T-helper 1 cell treated with Interleukin-12 subunit alpha and Interleukin-12 subunit beta and Interleukin-4 antibody, amounts not matched to agents 30 μg/mL and 1 μg/mL, for 36 hours (primary cell): ENCODE measurements at regions not wholly inside any gene's neighbourhood (a gene's known extent, or its start where the extent isn't known, plus 50 kb on each side); places are given as distances from the start of the nearest gene placed in this dataset.

Experiments
- H3K27ac Mint-ChIP-seq: one replicate; pipeline ENCODE4 v1.8.0; 2021; ENCODE audit warnings: mild to moderate bottlenecking, mixed read lengths
- H3K27me3 Mint-ChIP-seq: one replicate; pipeline ENCODE4 v1.8.0; 2021; ENCODE audit warnings: low read depth, mixed read lengths
- H3K36me3 Mint-ChIP-seq: one replicate; pipeline ENCODE4 v1.8.0; 2021; ENCODE audit warnings: low read depth, mixed read lengths
- H3K4me1 Mint-ChIP-seq: one replicate; pipeline ENCODE4 v1.8.0; 2021; ENCODE audit warnings: low read depth, mixed read lengths
- H3K4me3 Mint-ChIP-seq: one replicate; pipeline ENCODE4 v1.8.0; 2021; ENCODE audit warnings: mild to moderate bottlenecking, moderate library complexity, mixed read lengths
- H3K9me3 Mint-ChIP-seq: one replicate; pipeline ENCODE4 v1.8.0; 2021; ENCODE audit warnings: mixed read lengths

DNA sequence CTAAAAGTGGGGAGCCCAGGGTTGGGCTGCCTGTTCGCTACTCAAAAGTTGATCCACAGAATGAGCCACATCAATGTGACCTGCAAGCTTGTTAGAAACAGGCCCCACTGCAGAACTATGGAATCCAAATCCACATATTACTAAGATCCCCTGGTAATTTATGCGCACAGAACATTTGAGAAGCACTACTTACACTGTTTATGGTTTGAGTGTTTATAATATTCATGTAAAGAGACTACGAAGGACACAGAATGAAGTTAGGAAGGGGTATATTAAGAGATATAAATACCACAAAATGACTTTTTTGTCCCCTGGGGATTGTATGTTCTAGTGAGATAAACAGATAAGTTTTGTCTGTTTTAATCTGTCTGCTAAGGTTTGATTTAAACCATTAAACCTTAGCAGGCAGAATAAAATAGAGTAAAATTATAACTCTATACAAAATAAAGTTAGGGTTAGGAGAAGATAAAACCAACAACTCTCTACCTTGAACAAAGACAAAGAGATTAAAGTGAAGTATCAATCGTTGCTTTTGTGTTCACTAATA is 666.9 kb upstream of the SOX9 start:
- Mint-ChIP-seq H3K27me3 (no peaks in the 10 kb centered on the region), H3K9me3 (peaks cover 6% of the 10 kb centered on the region), H3K4me3 (no peak overlapping the region), H3K4me1 (no peaks in the 10 kb centered on the region), H3K27ac (no peak overlapping the region), H3K36me3 (no peaks in the 10 kb centered on the region)

DNA sequence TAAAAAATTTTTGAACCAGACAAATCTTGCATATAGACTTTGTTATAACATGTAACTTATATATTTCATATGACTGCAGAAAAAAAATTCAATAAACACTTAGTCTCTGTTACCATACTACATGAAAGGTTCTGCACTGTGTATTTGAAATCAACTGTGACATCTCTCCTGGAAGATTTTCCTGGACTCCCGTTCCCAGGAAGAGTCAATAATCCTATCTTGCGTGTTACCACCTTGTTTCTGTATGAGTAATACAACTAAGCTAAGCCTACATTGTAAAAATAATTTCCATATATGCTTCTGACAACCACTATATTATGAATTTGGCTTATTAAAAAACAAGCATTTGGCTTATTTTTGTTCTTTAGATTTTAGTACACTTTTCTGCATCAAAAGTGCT is 665.6 kb upstream of the SOX9 start:
- H3K4me1 Mint-ChIP-seq = no peaks in the 10 kb centered on the region
- H3K27ac Mint-ChIP-seq = no peak overlapping the region
- H3K36me3 Mint-ChIP-seq = no peaks in the 10 kb centered on the region
- H3K27me3 Mint-ChIP-seq = no peaks in the 10 kb centered on the region
- H3K9me3 Mint-ChIP-seq = peaks cover 3% of the 10 kb centered on the region
- H3K4me3 Mint-ChIP-seq = no peak overlapping the region

- Mint-ChIP-seq H3K27ac (no peak overlapping the region), H3K27me3 (no peaks in the 10 kb centered on the region), H3K9me3 (peaks cover 13% of the 10 kb centered on the region), H3K4me3 (no peak overlapping the region), H3K36me3 (no peaks in the 10 kb centered on the region), H3K4me1 (no peaks in the 10 kb centered on the region)
Observed at GRCh38 chr17:71458322-71458721, 662.5 kb upstream of the SOX9 start.

GRCh38 chr17:71460943-71461342 is 659.9 kb upstream of the SOX9 start:
- Mint-ChIP-seq H3K27ac (no peak overlapping the region), H3K9me3 (peaks cover 13% of the 10 kb centered on the region), H3K4me3 (no peak overlapping the region), H3K4me1 (no peaks in the 10 kb centered on the region), H3K27me3 (no peaks in the 10 kb centered on the region), H3K36me3 (no peaks in the 10 kb centered on the region)

DNA sequence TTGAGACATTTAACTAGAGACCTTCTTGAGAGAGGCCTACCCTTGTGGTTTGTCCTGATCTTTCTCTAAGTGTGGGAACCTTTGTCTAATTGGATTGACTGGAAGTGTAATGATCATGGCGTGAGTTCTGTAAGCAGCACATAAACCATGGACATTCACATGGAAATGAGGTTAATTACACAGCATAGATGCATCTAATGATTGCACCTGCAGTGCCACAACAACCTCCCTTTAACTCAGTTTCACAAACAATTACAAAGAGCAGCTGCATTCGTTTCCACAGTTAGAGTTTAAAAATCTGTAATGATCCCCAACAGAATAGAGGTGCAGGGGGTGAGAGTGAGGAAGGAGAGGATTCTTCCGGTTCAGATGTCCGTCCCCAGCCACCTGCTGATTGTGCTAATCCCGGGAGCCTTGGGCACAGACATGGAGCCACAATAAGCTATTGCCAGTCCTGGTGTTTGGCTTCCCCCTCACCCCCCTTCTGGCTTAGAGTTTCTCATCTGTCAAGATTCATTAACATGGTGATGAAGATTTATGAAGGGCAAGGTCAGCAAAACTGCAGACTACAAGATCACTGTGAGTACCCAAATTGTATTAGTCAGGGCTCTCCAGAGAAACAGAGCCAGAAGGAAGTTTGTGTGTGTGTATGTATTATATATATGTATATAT is 659.2 kb upstream of the SOX9 start:
- Mint-ChIP-seq H3K4me3 (no peak overlapping the region), H3K27me3 (no peaks in the 10 kb centered on the region), H3K36me3 (no peaks in the 10 kb centered on the region), H3K9me3 (peaks cover 14% of the 10 kb centered on the region), H3K4me1 (no peaks in the 10 kb centered on the region), H3K27ac (no peak overlapping the region)

DNA sequence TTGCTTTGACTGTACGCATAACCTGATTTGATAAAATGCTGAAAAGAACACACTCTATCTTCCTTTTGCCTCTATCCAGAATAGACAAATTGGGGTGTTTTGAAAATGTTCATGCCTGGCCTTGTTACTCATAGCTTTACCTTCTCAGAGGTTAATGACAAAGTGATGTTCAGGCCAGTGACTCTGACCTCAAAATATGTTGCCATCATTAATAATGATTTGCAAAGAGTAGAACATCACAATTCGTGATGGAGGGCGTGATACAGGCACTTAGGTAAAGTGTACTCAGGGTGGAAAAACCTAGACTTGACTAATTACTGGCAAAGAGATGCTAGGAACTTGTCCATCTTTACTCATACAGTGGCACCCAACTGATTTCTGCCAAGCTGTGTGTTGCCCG is 656.6 kb upstream of the SOX9 start:
- no peak overlapping the region for H3K4me3 Mint-ChIP-seq
- H3K27ac Mint-ChIP-seq = no peak overlapping the region
- H3K9me3 Mint-ChIP-seq = peaks cover 13% of the 10 kb centered on the region
- H3K36me3 Mint-ChIP-seq = no peaks in the 10 kb centered on the region
- H3K27me3 Mint-ChIP-seq = no peaks in the 10 kb centered on the region
- no peaks in the 10 kb centered on the region for H3K4me1 Mint-ChIP-seq

- H3K27me3 Mint-ChIP-seq = no peaks in the 10 kb centered on the region
- no peaks in the 10 kb centered on the region for H3K4me1 Mint-ChIP-seq
- H3K27ac Mint-ChIP-seq = no peak overlapping the region
- H3K36me3 Mint-ChIP-seq = no peaks in the 10 kb centered on the region
- H3K9me3 Mint-ChIP-seq = peaks cover 13% of the 10 kb centered on the region
- no peak overlapping the region for H3K4me3 Mint-ChIP-seq
Observed at GRCh38 chr17:71464751-71465150, 656.1 kb upstream of the SOX9 start.

- Mint-ChIP-seq H3K27me3 (no peaks in the 10 kb centered on the region), H3K4me3 (no peak overlapping the region), H3K36me3 (no peaks in the 10 kb centered on the region), H3K9me3 (peaks cover 5% of the 10 kb centered on the region), H3K27ac (no peak overlapping the region), H3K4me1 (no peaks in the 10 kb centered on the region)
Observed at GRCh38 chr17:71467719-71468118, 653.1 kb upstream of the SOX9 start.

DNA sequence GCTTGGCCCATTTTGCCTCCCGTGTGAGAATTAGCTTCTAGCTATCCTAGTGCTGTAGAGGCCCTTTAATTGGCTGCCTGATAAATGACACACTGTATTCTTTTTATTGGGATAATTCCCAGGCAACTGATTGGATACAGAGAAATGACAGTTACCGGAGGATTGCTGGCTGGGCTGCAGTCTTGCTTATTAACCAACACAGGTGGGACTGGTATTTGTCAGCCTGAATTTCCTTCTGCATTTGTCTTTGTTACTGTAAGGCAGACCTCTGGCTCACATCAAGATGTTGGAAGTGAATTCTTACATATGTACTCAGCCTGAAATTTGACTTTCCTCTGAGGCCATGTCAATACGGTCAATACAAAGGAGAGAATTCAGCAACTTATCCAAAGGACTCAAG is 650.8 kb upstream of the SOX9 start:
- Mint-ChIP-seq H3K27me3 (no peaks in the 10 kb centered on the region), H3K9me3 (peaks cover 3% of the 10 kb centered on the region)

DNA sequence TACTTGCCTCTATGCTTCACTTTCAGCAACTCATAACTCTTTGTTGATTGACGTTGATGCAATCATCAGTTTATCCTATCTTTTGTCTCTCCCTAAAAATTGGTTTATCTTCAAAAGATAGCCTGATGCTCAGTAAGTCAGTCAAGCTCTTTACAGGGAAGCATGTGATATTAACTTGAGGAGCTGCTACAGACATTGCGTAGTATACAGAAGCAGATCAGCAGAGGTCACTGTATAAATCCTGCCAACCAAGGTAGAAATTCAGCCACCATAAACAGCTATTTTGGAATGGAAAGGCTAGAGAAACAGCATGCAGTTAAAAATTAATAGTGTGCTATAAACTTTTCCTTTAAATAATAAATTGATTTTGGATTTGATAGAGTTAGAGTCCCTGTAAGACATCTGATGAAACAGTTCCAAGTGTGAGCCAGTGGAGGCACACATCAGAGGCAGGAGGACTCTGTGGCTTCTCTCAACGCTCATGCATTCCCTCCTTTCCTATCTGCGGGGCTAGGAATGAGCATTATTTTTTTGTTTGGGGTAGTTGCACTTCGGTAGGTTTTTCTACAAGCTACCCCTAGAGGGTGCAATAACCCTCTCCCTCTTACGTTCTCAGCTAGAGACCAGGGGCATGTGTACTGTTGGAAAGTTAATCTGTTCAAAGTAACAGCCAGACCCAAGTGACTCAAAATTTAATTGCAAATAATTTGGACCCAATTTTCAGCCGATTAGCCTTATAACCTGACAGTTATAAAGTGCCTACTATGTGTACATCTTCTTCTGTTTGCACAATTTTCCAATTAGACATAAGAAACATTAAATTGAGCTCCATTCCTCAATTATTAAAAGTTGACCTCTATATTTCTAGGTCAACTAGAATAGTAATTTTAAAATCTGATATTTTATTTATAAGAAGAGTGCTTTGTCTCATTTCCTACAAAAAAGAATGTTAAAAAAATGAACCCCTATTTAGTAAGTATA is 647.7 kb upstream of the SOX9 start:
- Mint-ChIP-seq H3K9me3 (peaks cover 5% of the 10 kb centered on the region), H3K27me3 (no peaks in the 10 kb centered on the region), H3K27ac (no peak overlapping the region), H3K36me3 (no peaks in the 10 kb centered on the region), H3K4me3 (no peak overlapping the region), H3K4me1 (no peaks in the 10 kb centered on the region)

More for the DNA sequence above, 650.8 kb upstream of the SOX9 start:
- no peaks in the 10 kb centered on the region for H3K4me1 Mint-ChIP-seq
- H3K4me3 Mint-ChIP-seq = no peak overlapping the region
- H3K27ac Mint-ChIP-seq = no peak overlapping the region
- H3K36me3 Mint-ChIP-seq = no peaks in the 10 kb centered on the region

DNA sequence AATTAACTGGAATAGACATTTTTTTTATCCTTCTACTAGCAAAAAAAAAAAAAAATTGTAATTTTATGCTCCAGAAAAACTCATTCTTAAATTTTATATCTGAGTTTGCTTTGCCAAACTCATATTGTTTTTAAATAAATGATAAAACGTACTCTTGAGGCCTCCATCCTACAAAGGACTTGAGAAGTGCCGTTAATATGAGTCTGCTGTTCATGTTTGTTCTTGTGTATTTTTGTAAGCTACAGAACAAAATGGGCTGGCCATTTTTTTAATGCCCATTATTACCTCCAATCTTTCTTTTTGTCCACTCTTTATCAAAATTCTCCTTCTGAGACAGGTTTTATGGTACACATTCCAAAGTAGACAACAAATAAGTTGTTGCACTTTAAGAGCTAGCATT is 643.5 kb upstream of the SOX9 start:
- Mint-ChIP-seq H3K27me3 (no peaks in the 10 kb centered on the region), H3K4me1 (no peaks in the 10 kb centered on the region), H3K36me3 (no peaks in the 10 kb centered on the region), H3K9me3 (peaks cover 10% of the 10 kb centered on the region), H3K27ac (no peak overlapping the region), H3K4me3 (no peak overlapping the region)

DNA sequence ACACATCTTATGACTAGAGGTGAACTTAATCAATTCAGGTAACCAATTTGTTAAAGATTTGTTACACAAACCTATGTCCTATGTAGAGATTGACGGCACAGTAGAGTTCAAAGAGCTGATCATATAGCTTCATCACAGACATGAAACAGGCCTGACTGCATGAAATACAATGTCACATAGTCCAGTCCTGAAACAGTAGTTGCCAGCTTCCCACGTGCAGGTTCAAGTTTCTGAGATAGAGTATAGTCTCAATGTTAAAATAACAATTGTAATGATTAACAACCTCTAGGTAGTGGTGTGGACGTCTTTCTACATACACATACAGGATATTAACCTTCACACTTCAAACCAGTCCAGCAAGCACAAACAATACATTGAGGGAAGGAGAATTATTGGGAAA is 640.7 kb upstream of the SOX9 start:
- Mint-ChIP-seq H3K4me3 (no peak overlapping the region), H3K9me3 (peaks cover 10% of the 10 kb centered on the region), H3K4me1 (no peaks in the 10 kb centered on the region), H3K27me3 (no peaks in the 10 kb centered on the region), H3K27ac (no peak overlapping the region), H3K36me3 (no peaks in the 10 kb centered on the region)

- no peak overlapping the region for H3K27ac Mint-ChIP-seq
- no peaks in the 10 kb centered on the region for H3K36me3 Mint-ChIP-seq
- no peaks in the 10 kb centered on the region for H3K4me1 Mint-ChIP-seq
- H3K9me3 Mint-ChIP-seq = peaks cover 5% of the 10 kb centered on the region
- H3K27me3 Mint-ChIP-seq = no peaks in the 10 kb centered on the region
- no peak overlapping the region for H3K4me3 Mint-ChIP-seq
Observed at GRCh38 chr17:71482625-71483024, 638.2 kb upstream of the SOX9 start.

DNA sequence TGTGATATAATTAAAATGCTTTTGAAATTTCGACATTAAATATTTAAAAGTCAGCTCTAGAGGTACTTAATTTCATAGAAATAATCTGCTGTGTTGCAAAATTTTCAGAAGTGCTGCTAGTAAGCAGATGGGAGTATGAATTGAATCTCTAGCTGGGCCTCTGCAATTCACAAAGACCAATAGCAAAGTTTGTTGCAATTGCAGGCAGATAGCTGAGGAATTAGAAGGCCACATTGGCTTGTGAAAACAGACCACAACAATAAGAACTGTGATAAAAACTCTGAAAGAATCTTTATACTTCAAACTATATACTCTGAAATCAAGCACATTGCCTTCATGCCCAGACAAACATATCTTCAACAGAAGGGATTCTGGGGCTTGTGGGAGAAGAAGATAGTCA is 636.3 kb upstream of the SOX9 start:
- H3K4me3 Mint-ChIP-seq = no peak overlapping the region
- H3K36me3 Mint-ChIP-seq = no peaks in the 10 kb centered on the region
- H3K4me1 Mint-ChIP-seq = no peaks in the 10 kb centered on the region
- no peaks in the 10 kb centered on the region for H3K27me3 Mint-ChIP-seq
- no peak overlapping the region for H3K27ac Mint-ChIP-seq
- peaks cover 5% of the 10 kb centered on the region for H3K9me3 Mint-ChIP-seq

GRCh38 chr17:71485426-71485825 is 635.4 kb upstream of the SOX9 start:
- Mint-ChIP-seq H3K36me3 (no peaks in the 10 kb centered on the region), H3K4me1 (no peaks in the 10 kb centered on the region), H3K27me3 (no peaks in the 10 kb centered on the region), H3K9me3 (peaks cover 5% of the 10 kb centered on the region), H3K27ac (no peak overlapping the region), H3K4me3 (no peak overlapping the region)
